Common myeloid progenitor, CD34-positive (primary cell): ENCODE measurements at regions not wholly inside any gene's neighbourhood (a gene's known extent, or its start where the extent isn't known, plus 50 kb on each side); places are given as distances from the start of the nearest gene placed in this dataset.

ENCODE experiments used
- CTCF ChIA-PET: fragments of 350-600 bp; sonication (Branson Sonifier 250); formaldehyde crosslinking; loops from one replicate; lab custom pipeline; 2021; ENCODE audit warnings: antibody characterized with exemption; lab: Charles Lee
- POLR2A ChIA-PET: fragments of 350-600 bp; sonication (Branson Sonifier 250); formaldehyde crosslinking; loops from one replicate; lab custom pipeline; 2021; ENCODE audit warnings: antibody characterized with exemption; lab: Charles Lee
- DNase-seq, 3 donors: peaks; one replicate each; pipeline versions ENCODE4 v3.0.0 to v3.0.0-alpha.2; 2013
- H3K27ac ChIP-seq, 2 experiments: 1 replicate in 1 of 2; 2 replicates in 1 of 2; pipeline ENCODE4 v1.7.0; 2013; ENCODE audit warnings: inconsistent platforms in 2 of 2, low read length in 2 of 2, mild to moderate bottlenecking in 2 of 2, low read depth in 1 of 2, moderate library complexity in 1 of 2; ENCODE audit not compliant: severe bottlenecking in 2 of 2, insufficient read depth in 1 of 2, poor library complexity in 1 of 2
- H3K27me3 ChIP-seq, 5 experiments: replicated peaks in 2 of 5; 1 replicate in 3 of 5; 2 replicates in 2 of 5; pipeline versions ENCODE4 v1.6.1 to v1.7.0; 2013; ENCODE audit warnings: low read length in 4 of 5, mild to moderate bottlenecking in 2 of 5, moderate library complexity in 2 of 5, inconsistent platforms in 1 of 5; ENCODE audit not compliant: insufficient read depth in 5 of 5, control insufficient read depth in 4 of 5
- H3K36me3 ChIP-seq, 4 experiments: 1 replicate in 2 of 4; 2 replicates in 2 of 4; pipeline versions ENCODE4 v1.6.1 to v1.7.0; 2013; ENCODE audit warnings: low read length in 3 of 4, control low read depth in 1 of 4, mild to moderate bottlenecking in 1 of 4; ENCODE audit not compliant: control insufficient read depth in 4 of 4, insufficient read depth in 4 of 4
- H3K4me1 ChIP-seq, 4 experiments: 1 replicate in 3 of 4; 2 replicates in 1 of 4; pipeline versions ENCODE4 v1.6.1 to v1.7.1; 2013; ENCODE audit warnings: low read length in 3 of 4, mild to moderate bottlenecking in 3 of 4, control low read depth in 1 of 4, inconsistent platforms in 1 of 4, moderate library complexity in 1 of 4; ENCODE audit not compliant: control insufficient read depth in 4 of 4, insufficient read depth in 4 of 4; ENCODE audit errors: control extremely low read depth in 1 of 4
- H3K4me3 ChIP-seq, 7 experiments: 1 replicate in 4 of 7; 2 replicates in 3 of 7; pipeline versions ENCODE4 v1.5.1 to v1.7.0; 2013; ENCODE audit warnings: mild to moderate bottlenecking in 7 of 7, low read length in 6 of 7, moderate library complexity in 6 of 7, inconsistent platforms in 2 of 7, low read depth in 2 of 7, control low read depth in 1 of 7; ENCODE audit not compliant: insufficient read depth in 4 of 7, control insufficient read depth in 1 of 7; ENCODE audit errors: extremely low read depth in 1 of 7
- H3K9me3 ChIP-seq, 5 experiments: 1 replicate in 4 of 5; 2 replicates in 1 of 5; pipeline versions ENCODE4 v1.6.1 to v1.7.1; 2013; ENCODE audit warnings: low read length in 4 of 5, mild to moderate bottlenecking in 2 of 5, inconsistent platforms in 1 of 5, low read depth in 1 of 5, moderate library complexity in 1 of 5; ENCODE audit not compliant: control insufficient read depth in 4 of 5, insufficient read depth in 2 of 5; ENCODE audit errors: control extremely low read depth in 1 of 5
- WGBS: methylation state at CpG from one replicate; pipeline ENCODE4 v1.1.5; 2013; ENCODE audit not compliant: insufficient coverage; 5-methylcytosine and 5-hydroxymethylcytosine counted together

DNA sequence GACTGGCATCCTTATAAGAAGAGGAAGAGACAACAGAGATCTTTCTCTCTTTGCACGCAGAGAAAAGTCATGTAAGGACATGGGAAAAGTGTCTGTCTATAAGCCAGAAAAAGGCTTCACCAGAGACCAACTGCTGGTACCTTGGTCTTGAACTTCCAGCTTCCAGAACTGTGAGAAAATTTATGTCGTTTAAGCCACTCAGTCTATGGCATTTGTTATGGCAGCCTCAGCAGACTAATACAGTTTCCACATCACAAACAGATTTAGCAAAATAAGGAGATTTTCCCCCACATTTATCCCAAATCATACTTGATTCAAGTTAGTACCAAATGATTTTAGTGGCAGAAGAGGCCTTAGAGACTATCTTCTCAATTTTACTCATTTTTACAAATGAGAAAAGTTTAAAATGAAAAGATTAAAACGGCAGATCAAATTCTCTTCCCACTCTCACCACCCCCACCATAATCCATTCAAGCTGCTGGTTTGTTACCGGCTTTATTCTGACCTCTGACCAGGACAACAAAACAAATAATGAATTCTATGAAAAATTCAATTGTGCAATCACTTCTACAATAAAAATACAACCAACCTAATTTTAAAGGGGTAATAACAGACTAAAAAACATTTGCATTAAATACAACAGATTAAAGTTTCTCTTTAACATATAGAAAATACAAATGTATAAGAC lies 316.3 kb downstream of the TBC1D4 start:
- WGBS: 67% methylated on average over 1 of the region's 4 CpGs
- Histone ChIP-seq H3K9me3 (no peaks in the 10 kb centered on the region), H3K27ac (no peak overlapping the region), H3K4me3 (no peak overlapping the region), H3K4me1 (no peaks in the 10 kb centered on the region), H3K27me3 (no peaks in the 10 kb centered on the region), H3K36me3 (no peaks in the 10 kb centered on the region)
- ChIA-PET CTCF (no interaction called here), POLR2A (no interaction called here)
- DNase-seq: no peak

GRCh38 chr13:75161804-75162203 lies 320.2 kb downstream of the TBC1D4 start:
- Histone ChIP-seq H3K27ac (no peak overlapping the region), H3K9me3 (no peaks in the 10 kb centered on the region), H3K36me3 (no peaks in the 10 kb centered on the region), H3K4me3 (no peak overlapping the region), H3K4me1 (no peaks in the 10 kb centered on the region), H3K27me3 (no peaks in the 10 kb centered on the region)
- CTCF ChIA-PET: no interaction called here
- WGBS: 77% methylated on average over 3 of the region's 8 CpGs
- POLR2A ChIA-PET: no interaction called here
- DNase-seq: no peak

GRCh38 chr13:75160984-75161383 lies 321.0 kb downstream of the TBC1D4 start:
- ChIA-PET POLR2A (no interaction called here), CTCF (no interaction called here)
- H3K36me3 ChIP-seq: no peaks in the 10 kb centered on the region
- H3K4me3 ChIP-seq: no peak overlapping the region
- no peaks in the 10 kb centered on the region for H3K4me1 ChIP-seq
- no peaks in the 10 kb centered on the region for H3K9me3 ChIP-seq
- DNase-seq: no peak
- H3K27me3 ChIP-seq: no peaks in the 10 kb centered on the region
- WGBS: no CpG with 5 or more reads among the region's 1 CpG
- no peak overlapping the region for H3K27ac ChIP-seq

DNA sequence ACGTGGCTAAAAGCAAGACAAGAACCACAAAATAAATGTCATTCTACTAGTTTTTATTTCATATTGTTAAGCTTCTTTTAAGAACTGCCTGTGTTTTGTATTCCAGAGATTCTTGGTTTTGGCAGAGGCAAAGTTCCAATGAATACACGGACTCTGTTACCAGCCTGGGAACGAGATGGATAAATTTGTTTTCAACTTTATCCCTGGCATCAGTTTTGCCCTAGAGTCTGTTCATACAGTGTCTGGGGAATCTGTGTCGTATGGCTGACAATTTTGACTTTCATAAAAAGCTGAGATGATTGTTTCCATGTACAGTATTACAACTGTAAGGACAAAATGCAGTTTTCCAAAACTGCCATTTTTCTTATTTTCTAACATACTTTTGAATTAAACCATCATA lies 327.6 kb downstream of the TBC1D4 start:
- Histone ChIP-seq H3K9me3 (no peaks in the 10 kb centered on the region), H3K4me1 (no peaks in the 10 kb centered on the region), H3K27ac (no peak overlapping the region), H3K27me3 (no peaks in the 10 kb centered on the region), H3K4me3 (no peak overlapping the region), H3K36me3 (no peaks in the 10 kb centered on the region)
- WGBS: 100% methylated on average over 2 of the region's 4 CpGs
- no peak for DNase-seq
- POLR2A ChIA-PET: no interaction called here
- CTCF ChIA-PET: no interaction called here

- no peak for DNase-seq
- H3K36me3 ChIP-seq: no peaks in the 10 kb centered on the region
- ChIA-PET POLR2A (no interaction called here), CTCF (no interaction called here)
- H3K27ac ChIP-seq: no peak overlapping the region
- no peaks in the 10 kb centered on the region for H3K9me3 ChIP-seq
- no peak overlapping the region for H3K4me3 ChIP-seq
- no peaks in the 10 kb centered on the region for H3K27me3 ChIP-seq
- no peaks in the 10 kb centered on the region for H3K4me1 ChIP-seq
These were observed 328.1 kb downstream of the TBC1D4 start for GRCh38 chr13:75153834-75154233.

- WGBS: no CpG with 5 or more reads among the region's 4 CpGs
- ChIA-PET CTCF (no interaction called here), POLR2A (no interaction called here)
- no peak overlapping the region for H3K27ac ChIP-seq
- H3K9me3 ChIP-seq: no peaks in the 10 kb centered on the region
- no peak for DNase-seq
- H3K36me3 ChIP-seq: no peaks in the 10 kb centered on the region
- H3K27me3 ChIP-seq: no peaks in the 10 kb centered on the region
- H3K4me1 ChIP-seq: no peaks in the 10 kb centered on the region
- no peak overlapping the region for H3K4me3 ChIP-seq
These were observed 328.6 kb downstream of the TBC1D4 start for GRCh38 chr13:75153386-75153785.

- CTCF ChIA-PET: no interaction called here
These were observed 330.8 kb downstream of the TBC1D4 start for GRCh38 chr13:75151081-75151643.

More at GRCh38 chr13:75151081-75151643, 330.8 kb downstream of the TBC1D4 start:
- no peak for DNase-seq
- Histone ChIP-seq H3K4me1 (no peaks in the 10 kb centered on the region), H3K27ac (no peak overlapping the region), H3K36me3 (no peaks in the 10 kb centered on the region), H3K4me3 (no peak overlapping the region), H3K9me3 (no peaks in the 10 kb centered on the region), H3K27me3 (no peaks in the 10 kb centered on the region)
- 84% methylated on average over 3 of the region's 3 CpGs for WGBS
- POLR2A ChIA-PET: no interaction called here
